ENCODE measurements at regions not wholly inside any gene's neighbourhood (a gene's known extent, or its start where the extent isn't known, plus 50 kb on each side); places are given as distances from the start of the nearest gene placed in this dataset.

- TF ChIP-seq, protein P1, sequence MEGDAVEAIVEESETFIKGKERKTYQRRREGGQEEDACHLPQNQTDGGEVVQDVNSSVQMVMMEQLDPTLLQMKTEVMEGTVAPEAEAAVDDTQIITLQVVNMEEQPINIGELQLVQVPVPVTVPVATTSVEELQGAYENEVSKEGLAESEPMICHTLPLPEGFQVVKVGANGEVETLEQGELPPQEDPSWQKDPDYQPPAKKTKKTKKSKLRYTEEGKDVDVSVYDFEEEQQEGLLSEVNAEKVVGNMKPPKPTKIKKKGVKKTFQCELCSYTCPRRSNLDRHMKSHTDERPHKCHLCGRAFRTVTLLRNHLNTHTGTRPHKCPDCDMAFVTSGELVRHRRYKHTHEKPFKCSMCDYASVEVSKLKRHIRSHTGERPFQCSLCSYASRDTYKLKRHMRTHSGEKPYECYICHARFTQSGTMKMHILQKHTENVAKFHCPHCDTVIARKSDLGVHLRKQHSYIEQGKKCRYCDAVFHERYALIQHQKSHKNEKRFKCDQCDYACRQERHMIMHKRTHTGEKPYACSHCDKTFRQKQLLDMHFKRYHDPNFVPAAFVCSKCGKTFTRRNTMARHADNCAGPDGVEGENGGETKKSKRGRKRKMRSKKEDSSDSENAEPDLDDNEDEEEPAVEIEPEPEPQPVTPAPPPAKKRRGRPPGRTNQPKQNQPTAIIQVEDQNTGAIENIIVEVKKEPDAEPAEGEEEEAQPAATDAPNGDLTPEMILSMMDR (IDR thresholded peaks at IDR 0.05), result no peak
- TF ChIP-seq EP300 (IDR thresholded peaks at IDR 0.05) (no peak), POLR2AphosphoS5 (IDR thresholded peaks at IDR 0.05) (no peak), POLR2A (IDR thresholded peaks at IDR 0.05) (no peak)
Observed at GRCh38 chr5:117486879-117487391, 912.3 kb upstream of the SEMA6A start.
